ENCODE measurements at regions not wholly inside any gene's neighbourhood (a gene's known extent, or its start where the extent isn't known, plus 50 kb on each side); places are given as distances from the start of the nearest gene placed in this dataset.
"Not testable (repeated sequence)": the region's sequence is repeated elsewhere in the genome, so short reads cannot be mapped to it uniquely, and the experiment has no call there.

DNA sequence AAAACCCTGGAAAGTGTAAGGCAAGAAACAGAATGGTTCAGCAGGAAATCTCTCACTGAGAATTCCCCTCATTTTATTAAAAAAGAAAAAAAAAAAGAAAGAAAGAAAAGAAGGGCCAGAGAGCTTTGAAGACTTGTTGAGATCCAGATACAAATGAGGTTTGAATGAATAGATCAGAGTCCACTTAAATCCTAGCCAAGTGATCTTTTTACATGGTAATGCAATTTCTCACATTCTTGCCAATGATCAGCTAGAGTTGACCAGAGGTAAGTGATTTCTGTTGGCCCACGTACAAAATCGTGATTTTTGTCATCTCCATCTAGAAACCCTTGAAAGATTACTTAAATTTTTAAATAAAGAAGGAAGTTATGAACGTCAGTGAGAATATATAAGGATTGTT, 261.5 kb upstream of the PCSK5 start:
- DNase-seq: no peak

DNA sequence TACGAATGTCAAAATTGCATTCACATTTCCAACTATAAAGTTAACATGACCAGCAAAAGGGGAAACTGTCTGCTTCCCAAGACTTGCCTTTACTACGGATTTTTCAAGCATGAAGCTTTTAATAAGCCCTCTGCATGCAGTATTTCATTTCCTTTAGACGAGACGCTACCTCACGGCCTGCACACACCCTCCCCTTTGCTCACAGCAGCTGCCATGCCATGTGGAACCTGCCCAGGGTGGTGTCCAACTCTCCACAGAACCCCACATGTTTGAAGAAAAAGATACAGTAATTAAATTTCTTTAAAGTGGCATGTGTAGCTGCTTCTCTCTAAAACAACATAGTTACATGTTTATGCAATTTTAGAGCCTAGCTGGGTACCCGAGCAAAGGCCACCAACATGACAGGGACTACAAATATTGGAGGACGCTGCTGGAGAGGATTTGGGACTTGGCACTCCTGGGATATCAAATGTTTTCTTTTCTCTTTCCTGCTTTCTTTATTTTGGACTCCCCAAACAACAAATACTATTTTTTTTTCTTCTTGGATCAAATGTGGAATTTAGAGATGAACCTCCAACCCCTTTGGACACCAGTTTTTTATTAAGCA, 256.9 kb upstream of the PCSK5 start:
- DNase-seq: no peak

DNA sequence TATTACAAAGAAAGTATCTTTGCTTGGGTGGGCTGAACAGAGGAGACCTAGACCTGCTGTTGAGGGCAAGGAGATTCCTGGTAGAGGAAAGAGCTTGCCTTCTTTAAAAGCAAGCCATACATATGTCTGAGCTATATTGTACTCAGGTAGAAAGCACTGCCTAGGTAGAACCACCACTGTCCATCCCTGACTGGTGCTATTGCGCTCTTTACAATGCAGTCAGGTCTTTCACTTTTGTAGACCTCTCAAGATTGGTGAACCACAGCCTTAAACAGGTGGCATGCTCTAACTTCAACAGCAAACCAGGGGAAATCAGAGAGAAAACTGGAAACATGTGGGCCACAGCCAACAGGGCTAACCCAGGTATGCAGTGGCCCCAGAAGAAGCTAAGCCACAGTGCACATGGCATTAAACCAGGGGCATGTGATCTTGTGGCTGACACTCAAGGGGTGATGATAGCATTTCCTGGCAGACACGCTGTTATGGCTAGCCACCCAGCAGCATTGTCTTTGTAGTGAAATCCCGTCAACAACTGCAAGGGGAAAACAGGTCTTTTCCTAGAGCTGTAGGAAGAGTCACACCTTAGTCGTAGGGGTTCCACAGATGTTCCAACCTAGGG, 253.9 kb upstream of the PCSK5 start:
- no peak for DNase-seq

DNA sequence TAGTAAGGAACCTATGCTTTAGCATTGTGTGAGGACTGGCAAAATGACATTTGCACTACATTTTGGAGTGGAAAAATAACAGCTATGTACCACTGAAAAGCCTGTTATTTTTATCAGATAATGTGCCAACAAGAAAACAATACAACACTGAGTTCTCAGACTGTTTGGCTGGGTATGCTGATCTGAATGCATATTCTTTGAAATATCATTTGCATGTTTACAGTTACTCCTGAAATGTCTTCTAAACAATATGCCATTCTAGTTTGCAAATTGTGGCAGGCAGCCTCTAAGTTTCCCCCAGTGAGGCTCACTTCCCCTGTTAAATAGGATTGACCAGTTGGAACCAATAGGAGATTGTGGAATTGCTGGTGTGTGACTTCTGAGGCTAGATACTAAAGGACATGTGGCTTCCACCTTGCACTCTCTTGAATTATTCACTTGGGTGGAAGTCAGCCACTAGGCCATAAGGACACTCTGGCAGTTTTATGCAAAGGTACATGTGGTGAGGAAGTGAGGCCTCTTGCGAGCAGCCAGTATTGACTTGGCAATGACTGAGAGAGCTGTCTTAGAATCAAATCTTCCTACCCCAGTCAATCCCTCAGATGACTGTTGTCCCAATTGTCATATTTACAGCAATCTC, 250.4 kb upstream of the PCSK5 start:
- no peak for DNase-seq

DNA sequence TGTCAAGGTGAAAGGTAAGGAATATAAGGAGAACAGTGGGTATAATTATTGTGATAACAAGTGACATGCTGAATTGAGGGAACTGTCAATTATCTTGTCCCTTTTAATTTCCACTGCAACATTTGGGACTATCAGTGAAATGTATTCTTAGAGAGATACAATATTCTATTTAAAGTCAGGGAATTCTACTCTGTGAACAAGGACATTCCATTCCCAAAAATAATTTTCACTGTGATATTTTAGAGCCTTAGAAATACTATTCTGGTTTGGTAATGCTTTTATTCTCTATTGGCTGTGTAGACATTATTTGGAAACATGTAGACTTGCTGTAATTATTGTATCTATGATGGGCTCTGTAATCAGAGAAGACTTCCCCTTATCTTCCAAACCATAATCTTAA, 248.0 kb upstream of the PCSK5 start:
- no peak for DNase-seq

DNA sequence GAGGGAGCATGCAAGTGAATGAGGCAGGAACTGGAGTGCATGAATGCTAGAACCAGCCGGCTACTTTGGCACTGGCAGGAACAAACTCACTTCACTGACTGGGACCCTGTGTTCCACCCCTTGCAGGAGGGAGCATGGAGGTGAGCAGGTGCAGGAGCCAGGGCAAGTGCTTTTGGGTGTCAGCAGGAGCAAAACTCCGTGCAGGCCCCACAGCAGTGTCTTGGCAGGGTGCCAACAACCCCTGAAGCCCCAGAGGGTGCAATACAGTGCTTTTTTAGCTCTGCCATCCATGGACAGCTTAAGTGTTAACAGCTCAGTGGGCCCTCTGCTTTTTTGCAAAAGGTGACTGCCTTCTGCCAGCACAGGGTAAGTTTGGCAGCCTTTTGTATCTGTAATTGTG, 245.8 kb upstream of the PCSK5 start:
- no peak for DNase-seq

DNA sequence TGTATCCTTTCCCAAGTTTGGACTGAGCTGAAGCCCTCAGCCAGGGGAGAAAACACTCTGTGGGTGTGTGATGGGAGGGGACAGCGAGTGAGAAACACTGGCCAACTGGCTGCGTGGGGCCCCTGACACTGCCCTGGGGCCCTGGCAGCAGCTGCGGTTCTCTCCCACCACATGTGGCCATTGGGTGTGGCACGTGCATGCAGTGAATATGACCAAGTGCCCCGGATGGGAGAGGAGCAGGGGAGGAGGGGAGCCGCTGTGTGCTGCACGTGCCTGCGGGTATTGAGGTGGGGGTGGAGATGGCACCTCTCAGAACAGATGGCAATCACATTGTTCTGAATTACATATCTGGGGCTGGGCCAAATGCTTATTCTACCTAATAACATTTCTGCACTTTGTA, 242.4 kb upstream of the PCSK5 start:
- no peak for DNase-seq

DNA sequence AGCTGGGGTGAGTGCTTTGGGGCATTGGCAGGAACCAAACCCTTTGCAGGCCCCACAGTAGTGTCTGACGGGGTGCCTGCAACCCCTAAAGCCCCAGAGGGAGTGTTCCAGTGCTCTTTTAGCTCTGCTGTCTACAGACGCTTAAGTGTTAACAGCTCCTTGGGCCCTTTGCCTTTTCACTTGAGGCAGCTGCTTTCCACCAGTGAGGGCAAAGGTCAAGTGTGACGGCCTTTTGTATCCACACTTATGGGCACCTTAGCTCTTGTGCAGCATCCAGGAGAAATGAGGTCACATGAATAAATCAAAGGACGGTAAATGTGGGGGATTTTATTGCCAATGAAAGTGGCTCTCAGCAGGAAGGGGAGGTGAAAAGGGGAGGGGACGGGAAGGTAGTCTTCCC, 241.4 kb upstream of the PCSK5 start:
- DNase-seq: no peak

DNA sequence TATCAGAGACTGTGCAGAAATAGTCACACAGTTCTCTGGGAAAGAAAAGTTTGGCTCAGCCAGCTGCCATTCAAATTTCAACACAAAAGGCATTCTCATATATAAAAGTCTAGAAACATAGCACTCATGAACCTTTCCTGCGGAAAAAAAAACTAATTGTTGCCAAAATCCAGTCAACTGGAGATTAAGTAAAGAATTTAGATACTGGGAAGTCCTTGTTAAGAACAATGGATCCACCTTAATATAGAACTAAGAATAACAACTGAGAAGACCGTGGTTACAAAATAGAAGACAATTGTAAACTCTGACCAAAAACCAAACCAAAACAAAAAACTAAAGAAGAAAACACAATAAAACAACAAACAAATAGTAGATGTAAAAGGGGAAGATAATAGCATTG, 238.8 kb upstream of the PCSK5 start:
- DNase-seq: no peak

DNA sequence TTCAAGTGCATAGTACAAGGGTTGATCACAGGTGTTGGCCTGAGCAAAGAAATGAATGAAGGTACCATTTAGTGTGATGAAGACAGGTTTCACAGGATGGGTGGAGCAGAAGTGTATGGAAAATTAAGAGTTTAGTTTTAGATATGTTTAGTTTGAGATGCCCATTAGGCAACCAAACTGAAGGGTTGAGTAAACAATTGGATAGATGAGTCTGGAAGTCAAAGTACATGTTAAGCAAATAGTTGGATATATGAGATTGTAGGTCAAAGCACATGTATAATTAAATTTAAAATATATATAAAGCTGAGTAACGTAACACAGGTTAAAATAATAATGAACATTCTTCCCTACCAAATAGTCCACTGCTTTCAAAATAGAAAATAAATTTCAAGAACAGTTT, 237.1 kb upstream of the PCSK5 start:
- no peak for DNase-seq

DNA sequence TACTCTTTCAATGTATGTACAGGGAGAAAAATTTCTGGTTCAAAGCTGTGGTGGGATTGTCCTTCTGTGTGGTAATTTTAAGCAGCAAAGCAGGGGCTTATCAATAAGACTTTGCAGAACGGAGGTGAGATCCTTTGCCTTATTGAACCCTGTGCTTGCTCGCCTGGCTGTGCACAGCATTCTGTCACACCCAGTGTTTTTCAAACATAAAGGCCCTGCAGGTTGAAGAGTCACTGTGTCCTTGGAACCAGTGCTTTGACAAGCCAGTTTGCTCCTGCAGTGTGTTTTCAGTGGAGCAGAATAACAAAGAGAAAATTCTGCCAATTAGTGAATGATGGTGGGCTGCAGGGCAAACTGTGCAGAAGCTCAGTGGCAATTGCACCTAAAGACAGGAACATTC, 236.7 kb upstream of the PCSK5 start:
- DNase-seq: no peak

DNA sequence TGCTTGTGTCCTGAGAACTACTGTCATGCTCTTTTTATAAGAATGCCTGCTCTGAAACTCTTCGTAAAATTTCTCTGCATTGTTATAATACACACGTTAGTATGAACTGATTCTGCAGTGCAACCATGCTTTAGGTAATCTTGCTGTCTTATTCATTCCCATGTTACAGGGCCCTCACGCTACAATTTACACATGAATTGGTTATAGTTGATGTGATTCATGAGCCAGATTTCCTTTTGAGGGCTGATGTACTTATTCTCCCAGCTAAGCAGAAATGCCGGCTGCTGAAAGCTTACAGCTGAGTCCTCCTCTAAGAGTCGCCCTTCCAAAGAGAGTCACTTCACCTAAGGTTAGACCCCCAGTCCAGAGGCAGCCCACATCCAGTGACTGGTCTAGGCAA, 233.5 kb upstream of the PCSK5 start:
- DNase-seq: no peak

DNA sequence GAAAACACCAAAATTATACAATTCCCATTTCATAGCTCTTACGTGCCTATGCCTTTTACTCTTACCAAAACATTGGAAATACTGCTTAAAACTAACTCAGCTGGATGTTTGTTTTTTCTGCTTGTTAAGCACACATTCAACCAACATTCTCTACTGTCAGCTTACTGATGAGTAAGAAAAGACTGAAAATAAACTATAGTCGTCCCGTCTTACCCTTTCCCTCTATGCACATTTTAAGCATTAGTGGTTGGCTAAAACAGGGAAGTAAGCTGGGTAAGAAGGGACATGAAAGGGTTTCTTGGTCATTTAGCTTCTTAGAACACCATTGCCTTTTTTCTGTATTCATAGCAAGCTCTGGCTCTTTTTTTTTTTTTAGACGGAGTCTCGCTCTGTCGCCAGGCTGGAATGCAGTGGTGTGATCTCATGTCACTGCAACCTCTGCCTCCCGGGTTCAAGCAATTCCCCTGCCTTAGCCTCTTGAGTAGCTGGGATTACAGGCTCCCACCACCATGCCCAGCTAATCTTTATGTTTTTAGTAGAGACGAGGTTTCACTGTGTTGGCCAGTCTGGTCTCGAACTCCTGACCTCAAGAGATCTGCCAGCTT, 232.1 kb upstream of the PCSK5 start:
- no peak for DNase-seq

DNA sequence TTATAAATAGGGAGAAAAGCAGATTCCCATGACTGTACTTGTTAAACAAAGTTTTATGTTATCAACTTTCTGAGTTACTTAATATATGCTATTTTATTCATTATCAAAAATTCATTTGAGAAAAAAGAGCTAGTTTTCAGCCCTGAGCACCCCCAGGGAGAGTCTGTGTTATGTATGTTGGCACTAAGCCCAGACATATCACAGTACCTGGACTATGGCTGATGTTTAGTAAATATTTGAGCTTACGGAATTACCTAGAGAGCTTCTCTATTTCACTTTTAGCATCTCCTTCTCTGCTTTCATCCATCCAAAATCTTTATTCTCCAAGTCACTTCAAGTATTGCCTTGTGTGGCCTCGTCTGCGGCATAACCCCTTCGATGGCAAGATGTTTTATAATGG, 225.9 kb upstream of the PCSK5 start:
- DNase-seq: no peak

DNA sequence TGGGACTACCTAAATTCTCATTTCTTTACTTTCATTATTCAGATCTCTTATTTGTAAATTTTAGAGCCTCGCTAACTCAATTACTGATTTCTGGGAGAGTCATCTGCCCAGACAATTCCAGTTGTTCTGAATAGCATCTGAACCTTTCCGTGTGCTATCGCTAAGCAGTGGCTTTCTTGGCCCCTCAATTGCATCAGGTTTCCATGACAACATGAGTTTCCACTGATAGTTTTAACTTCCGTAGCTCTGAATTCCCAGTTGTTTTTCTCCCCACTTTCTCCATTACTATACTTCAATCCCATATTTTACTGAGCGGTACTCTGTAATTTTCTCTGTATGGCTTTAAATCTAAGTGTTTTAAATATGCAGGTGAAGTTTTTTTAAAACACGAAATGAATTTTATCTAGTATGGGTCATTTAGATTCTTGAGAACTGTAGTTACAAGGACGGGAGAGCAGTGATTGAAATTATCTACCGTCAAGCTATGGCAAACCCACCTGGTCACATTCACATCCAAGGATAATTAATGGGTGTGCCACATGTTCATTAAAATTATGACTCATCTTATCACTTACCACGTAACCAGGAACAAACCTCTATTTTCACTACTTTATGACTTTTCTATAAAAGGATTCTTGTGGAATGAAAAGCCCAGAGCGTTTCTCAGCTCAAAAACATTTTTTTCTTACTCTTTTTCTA, 223.5 kb upstream of the PCSK5 start:
- DNase-seq: no peak

DNA sequence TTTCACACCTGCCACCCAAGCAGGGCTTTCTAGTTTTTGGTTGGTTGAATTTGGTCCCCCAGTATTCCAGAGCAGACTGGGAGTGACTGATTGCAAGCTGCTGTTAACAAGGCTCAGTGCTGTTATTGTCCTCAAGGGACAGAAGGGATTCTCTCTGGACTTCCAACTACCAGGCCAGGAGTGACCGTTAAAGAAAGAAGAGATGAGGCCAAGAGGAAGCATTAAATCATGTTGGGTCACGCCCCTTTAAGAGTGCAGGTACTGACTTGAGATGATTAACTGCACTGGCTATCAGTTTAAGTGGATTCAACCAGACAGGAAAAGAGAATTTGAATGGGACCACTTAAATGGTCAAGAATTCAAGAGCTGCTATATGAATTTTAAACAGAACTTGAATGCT, 220.8 kb upstream of the PCSK5 start:
- no peak for DNase-seq

DNA sequence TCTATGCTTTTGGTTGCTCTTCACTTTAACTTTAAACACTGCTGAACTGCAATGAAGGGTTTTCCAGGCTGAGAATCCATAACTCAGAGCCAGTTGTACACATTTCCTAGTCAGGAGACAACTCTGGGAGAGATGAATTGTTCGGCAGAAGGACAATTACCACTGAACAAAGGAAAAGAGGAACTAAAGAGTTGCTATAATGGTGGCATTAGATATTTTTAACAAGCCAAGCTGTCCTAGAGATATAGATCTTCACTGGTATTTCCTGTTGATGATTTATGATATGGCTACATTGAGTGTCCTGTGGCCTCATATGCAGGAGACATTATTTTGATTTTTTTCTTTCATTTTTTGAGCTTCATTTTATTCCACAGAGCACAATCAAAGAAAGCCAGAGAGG, 219.1 kb upstream of the PCSK5 start:
- DNase-seq: no peak

DNA sequence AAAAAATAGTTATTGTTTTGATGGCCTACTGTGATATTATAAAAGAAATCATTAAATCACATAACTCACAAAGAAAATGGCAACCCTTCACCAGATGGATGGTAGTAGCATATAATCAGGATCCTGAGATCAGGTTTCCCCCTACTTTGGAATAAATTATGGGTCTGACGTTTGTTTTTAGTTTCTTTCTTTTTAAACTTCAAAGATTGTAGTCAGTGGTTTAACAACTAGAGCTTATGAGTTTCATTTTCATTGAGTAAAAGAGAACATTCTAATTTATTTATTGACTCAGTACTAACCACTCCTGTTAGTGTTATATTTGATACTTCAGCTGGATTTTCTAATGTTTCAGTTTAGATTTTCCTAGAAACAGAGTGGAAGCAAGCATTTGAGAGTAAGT, 218.0 kb upstream of the PCSK5 start:
- DNase-seq: no peak

DNA sequence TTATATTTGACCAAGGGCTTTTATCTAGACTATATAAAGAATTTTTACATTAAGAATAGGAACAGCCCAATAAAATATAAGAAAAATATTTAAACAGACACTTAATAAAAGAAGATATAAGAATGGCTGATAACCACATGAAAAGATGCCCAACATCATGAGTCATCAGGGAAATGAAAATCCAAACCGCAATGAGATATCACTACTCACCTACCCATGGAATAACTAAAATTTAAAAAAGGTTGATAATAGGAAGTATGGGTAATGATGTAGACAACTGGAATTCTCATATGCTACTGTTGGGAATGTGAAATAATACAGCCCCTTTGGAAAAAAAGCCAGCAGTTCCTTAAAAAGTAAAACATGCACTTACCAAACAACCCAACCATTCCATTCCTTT, 206.9 kb upstream of the PCSK5 start:
- no peak for DNase-seq

DNA sequence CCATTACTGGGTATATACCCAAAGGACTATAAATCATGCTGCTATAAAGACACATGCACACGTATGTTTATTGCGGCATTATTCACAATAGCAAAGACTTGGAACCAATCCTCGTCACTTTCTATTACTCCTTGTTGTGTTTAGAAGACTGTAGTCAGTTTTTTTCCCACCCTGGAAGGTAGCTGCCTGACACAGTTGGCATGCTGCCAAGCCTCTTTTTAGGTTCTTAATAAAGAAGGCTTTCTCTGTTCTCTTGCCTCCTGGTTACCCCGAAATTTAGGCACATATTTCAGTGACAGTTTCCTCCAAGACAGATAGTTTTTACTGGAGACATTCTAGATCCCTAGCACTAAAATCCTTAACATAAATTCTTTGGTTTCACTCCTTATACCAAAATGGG, 205.4 kb upstream of the PCSK5 start:
- DNase-seq: no peak

DNA sequence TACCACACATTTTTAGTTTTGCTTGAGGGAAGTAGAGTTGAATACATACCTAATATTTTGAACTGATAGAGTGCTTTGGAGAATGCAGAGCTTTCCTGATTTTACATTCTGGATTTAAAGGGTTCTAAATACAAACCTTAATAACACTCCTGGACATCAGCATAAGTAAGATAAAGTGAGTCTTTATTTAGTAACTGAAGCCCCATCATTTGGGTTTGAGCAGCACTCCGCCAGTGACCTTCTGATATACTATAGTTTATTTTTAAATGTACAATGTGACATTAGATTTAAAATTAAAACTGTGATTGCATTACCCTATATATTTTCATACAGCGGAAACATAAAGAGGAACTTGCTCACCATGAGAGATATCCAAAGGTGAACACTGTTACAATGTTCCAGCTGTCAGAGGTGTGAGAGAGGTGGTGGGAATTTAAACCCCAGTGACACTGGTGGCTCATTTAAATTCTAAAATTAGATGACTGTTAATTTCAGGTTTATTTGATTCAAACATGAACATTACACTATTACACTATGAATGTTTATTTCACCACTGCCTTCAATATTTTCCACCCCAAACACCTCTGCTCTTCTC, 203.0 kb upstream of the PCSK5 start:
- no peak for DNase-seq

DNA sequence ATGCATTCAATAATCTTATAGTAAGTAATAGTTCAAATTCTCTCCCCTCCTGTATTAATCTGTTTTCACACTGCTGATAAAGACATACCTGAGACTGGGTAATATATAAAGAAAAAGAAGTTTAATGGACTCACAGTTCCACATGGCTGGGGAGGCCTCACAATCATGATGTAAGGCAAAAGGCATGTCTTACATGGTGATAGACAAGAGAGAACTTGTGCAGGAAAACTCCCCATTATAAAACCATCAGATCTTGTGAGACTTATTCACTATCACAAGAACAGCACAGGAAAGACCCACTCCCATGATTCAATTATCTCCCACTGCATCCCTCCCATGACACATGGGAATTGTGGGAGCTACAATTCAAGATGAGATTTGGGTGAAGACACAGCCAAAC, 199.9 kb upstream of the PCSK5 start:
- DNase-seq: not testable (repeated sequence)

DNA sequence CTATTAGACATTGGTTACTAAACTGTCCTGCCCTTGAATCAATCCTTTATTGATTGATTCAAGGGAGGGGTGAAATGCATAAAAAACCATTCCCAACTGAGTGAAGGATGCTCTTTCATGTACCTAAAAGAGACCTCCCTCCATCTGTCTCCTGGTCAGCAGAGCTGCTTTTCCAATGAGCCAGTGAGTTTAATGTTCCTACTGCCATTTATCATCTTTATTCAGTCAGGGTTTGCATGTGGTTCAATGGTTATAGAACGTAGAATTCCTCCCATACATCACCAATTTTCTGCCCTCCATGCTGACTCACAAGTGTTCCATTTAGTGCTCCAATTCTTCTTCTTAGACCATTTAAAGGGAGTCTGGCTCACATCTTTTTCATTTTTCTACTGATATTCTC, 199.1 kb upstream of the PCSK5 start:
- DNase-seq: no peak

DNA sequence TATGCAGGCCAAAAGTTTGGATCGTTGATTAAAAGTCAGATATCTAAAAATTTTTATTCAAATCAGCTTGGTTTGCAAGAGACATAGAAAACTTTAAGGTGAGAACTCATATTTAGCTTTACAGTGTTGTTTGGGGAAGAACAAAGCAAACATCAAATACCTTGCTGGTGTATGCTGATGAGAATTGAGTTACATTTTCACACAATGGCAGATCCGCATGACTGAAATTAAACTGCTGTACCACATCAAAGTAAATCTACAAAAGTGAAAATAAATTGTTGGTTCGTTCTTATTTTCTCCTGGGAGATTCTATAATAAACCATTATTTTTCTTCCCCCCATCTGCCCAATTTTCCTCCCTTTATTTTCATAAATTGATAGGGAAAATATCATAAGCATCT, 198.2 kb upstream of the PCSK5 start:
- DNase-seq: no peak
